NCI-H69 (cell line): ENCODE measurements at regions not wholly inside any gene's neighbourhood (a gene's known extent, or its start where the extent isn't known, plus 50 kb on each side); places are given as distances from the start of the nearest gene placed in this dataset.

ENCODE experiments used
- DNase-seq: peaks from one replicate; lab custom pipeline; 2025; lab: John Stamatoyannopoulos, UW

GRCh38 chr9:2311920-2312319 is 296.8 kb downstream of the SMARCA2 start:
- DNase-seq: no peak

GRCh38 chr9:2313512-2313911 is 298.4 kb downstream of the SMARCA2 start:
- no peak for DNase-seq

GRCh38 chr9:2317591-2317990 is 302.4 kb downstream of the SMARCA2 start:
- no peak for DNase-seq

GRCh38 chr9:2319421-2319820 is 302.2 kb upstream of the VLDLR start:
- DNase-seq: no peak

- no peak for DNase-seq
These were observed 301.5 kb upstream of the VLDLR start for GRCh38 chr9:2320114-2320513.

- DNase-seq: no peak
These were observed 301.0 kb upstream of the VLDLR start for GRCh38 chr9:2320632-2321031.

- DNase-seq: no peak
These were observed 300.0 kb upstream of the VLDLR start for GRCh38 chr9:2321523-2322148.

- DNase-seq: no peak
These were observed 296.8 kb upstream of the VLDLR start for GRCh38 chr9:2324742-2325141.

- DNase-seq: peak; percentile 26
These were observed 288.9 kb upstream of the VLDLR start for GRCh38 chr9:2332663-2333062.

- DNase-seq: no peak
These were observed 286.3 kb upstream of the VLDLR start for GRCh38 chr9:2335260-2335659.

- peak; percentile 57 for DNase-seq
These were observed 285.5 kb upstream of the VLDLR start for GRCh38 chr9:2336055-2336454.

- DNase-seq: peak; percentile 72
These were observed 284.5 kb upstream of the VLDLR start for GRCh38 chr9:2337131-2337530.

- no peak for DNase-seq
These were observed 284.0 kb upstream of the VLDLR start for GRCh38 chr9:2337627-2338026.

- DNase-seq: no peak
These were observed 282.7 kb upstream of the VLDLR start for GRCh38 chr9:2338777-2339365.

GRCh38 chr9:2339416-2339815 is 282.2 kb upstream of the VLDLR start:
- no peak for DNase-seq

- peak; percentile 32 for DNase-seq
These were observed 281.4 kb upstream of the VLDLR start for GRCh38 chr9:2340046-2340760.

GRCh38 chr9:2341126-2341525 is 280.5 kb upstream of the VLDLR start:
- DNase-seq: no peak

- DNase-seq: no peak
These were observed 279.6 kb upstream of the VLDLR start for GRCh38 chr9:2341956-2342355.

- DNase-seq: no peak
These were observed 277.8 kb upstream of the VLDLR start for GRCh38 chr9:2343756-2344155.

- no peak for DNase-seq
These were observed 277.2 kb upstream of the VLDLR start for GRCh38 chr9:2344436-2344835.

GRCh38 chr9:2345013-2345412 is 276.6 kb upstream of the VLDLR start:
- DNase-seq: no peak

- no peak for DNase-seq
These were observed 275.2 kb upstream of the VLDLR start for GRCh38 chr9:2346277-2346913.

GRCh38 chr9:2351324-2351723 is 270.3 kb upstream of the VLDLR start:
- DNase-seq: no peak
